Neural cell (in vitro differentiated cells): ENCODE measurements at regions not wholly inside any gene's neighbourhood (a gene's known extent, or its start where the extent isn't known, plus 50 kb on each side); places are given as distances from the start of the nearest gene placed in this dataset.

Source experiments
- H2AFZ ChIP-seq: fragments of 200-600, 300-800 bp; sonication (generic), shearing (Covaris generic); 2 replicates; pipeline ENCODE4 v1.6.0; 2014; ENCODE audit warnings: low read depth, mild to moderate bottlenecking, antibody characterized with exemption, low read length, moderate library complexity
- H3F3A ChIP-seq: fragments of 200-600 bp; shearing (Covaris generic); 2 replicates; pipeline ENCODE4 v1.6.1; 2016; ENCODE audit warnings: mild to moderate bottlenecking, moderate library complexity, mixed read lengths, antibody characterized with exemption, low read length; ENCODE audit not compliant: insufficient read depth, poor library complexity, severe bottlenecking
- H3K27ac ChIP-seq: fragments of 200-600, 300-800 bp; sonication (generic), shearing (Covaris generic); 2 replicates; pipeline ENCODE4 v1.5.1; 2014; ENCODE audit warnings: mild to moderate bottlenecking, low read length, moderate library complexity
- H3K27me3 ChIP-seq: fragments of 300-800, 200-600 bp; sonication (generic), shearing (Covaris generic); 2 replicates; pipeline ENCODE4 v1.6.0; 2014; ENCODE audit warnings: mild to moderate bottlenecking, low read depth, low read length, moderate library complexity; ENCODE audit not compliant: insufficient read depth
- H3K36me3 ChIP-seq: fragments of 300-800, 200-600 bp; sonication (generic), shearing (Covaris generic); 2 replicates; pipeline ENCODE4 v1.5.1; 2014; ENCODE audit warnings: mild to moderate bottlenecking, antibody characterized with exemption, low read length, moderate library complexity; ENCODE audit not compliant: insufficient read depth
- H3K4me2 ChIP-seq: fragments of 300-800, 200-600 bp; sonication (generic), shearing (Covaris generic); 2 replicates; pipeline ENCODE4 v1.6.0; 2014; ENCODE audit warnings: mild to moderate bottlenecking, low read length
- H3K4me3 ChIP-seq: fragments of 300-800, 200-600 bp; sonication (generic), shearing (Covaris generic); 2 replicates; pipeline ENCODE4 v1.5.1; 2014; ENCODE audit warnings: mild to moderate bottlenecking, low read length, moderate library complexity
- H3K79me2 ChIP-seq: fragments of 200-600 bp; shearing (Covaris generic); replicated peaks from 2 replicates; pipeline ENCODE4 v1.6.0; 2014; ENCODE audit warnings: mild to moderate bottlenecking, low read length, moderate library complexity; ENCODE audit not compliant: insufficient read depth
- H3K9ac ChIP-seq: fragments of 300-800, 200-600 bp; sonication (generic), shearing (Covaris generic); 2 replicates; pipeline ENCODE4 v1.6.1; 2016; ENCODE audit warnings: mild to moderate bottlenecking, low read length, mixed read lengths
- H3K9me2 ChIP-seq: fragments of 200-600 bp; shearing (Covaris generic); 2 replicates; pipeline ENCODE4 v1.6.1; 2016; ENCODE audit warnings: mild to moderate bottlenecking, low read length, mixed read lengths; ENCODE audit not compliant: insufficient read depth
- H3K9me3 ChIP-seq: fragments of 200-600, 300-800 bp; sonication (generic), shearing (Covaris generic); 2 replicates; pipeline ENCODE4 v1.6.1; 2016; ENCODE audit warnings: mild to moderate bottlenecking, mixed run types, low read length, moderate library complexity, mixed read lengths
- H4K20me1 ChIP-seq: fragments of 200-600 bp; shearing (Covaris generic); 2 replicates; pipeline ENCODE4 v1.6.1; 2016; ENCODE audit warnings: mild to moderate bottlenecking, mixed run types; ENCODE audit not compliant: insufficient read depth
- EP300 ChIP-seq: fragments of 450-650 bp; conservative IDR thresholded peaks from 2 replicates; pipeline ENCODE4 v1.6.1; 2014; ENCODE audit warnings: antibody characterized with exemption, mild to moderate bottlenecking, moderate library complexity; ENCODE audit not compliant: poor library complexity, severe bottlenecking
- EZH2 ChIP-seq: fragments of 200-600, 300-800 bp; shearing (Covaris generic), sonication (generic); IDR thresholded peaks from 2 replicates; pipeline ENCODE4 v1.6.1; 2014; ENCODE audit warnings: antibody characterized with exemption, low read length, borderline replicate concordance, mild to moderate bottlenecking; ENCODE audit not compliant: insufficient read depth, poor library complexity, severe bottlenecking
- MXI1 ChIP-seq: fragments of 450-650 bp; conservative IDR thresholded peaks from 2 replicates; pipeline ENCODE4 v1.6.1; 2014; ENCODE audit warnings: antibody characterized with exemption, mild to moderate bottlenecking; ENCODE audit not compliant: poor library complexity, severe bottlenecking
- POLR2AphosphoS5 ChIP-seq: IDR thresholded peaks from 2 replicates; pipeline ENCODE4 v1.6.1; 2012
- RAD21 ChIP-seq: fragments of 450-650 bp; conservative IDR thresholded peaks from 2 replicates; pipeline ENCODE4 v1.6.1; 2014; ENCODE audit warnings: antibody characterized with exemption, mild to moderate bottlenecking, moderate library complexity
- SMC3 ChIP-seq: fragments of 450-650 bp; conservative IDR thresholded peaks from 2 replicates; pipeline ENCODE4 v1.6.1; 2014; ENCODE audit warnings: antibody characterized with exemption, mild to moderate bottlenecking, moderate library complexity; ENCODE audit not compliant: poor library complexity
- TAF1 ChIP-seq: IDR thresholded peaks from 2 replicates; pipeline ENCODE4 v1.6.1; 2012; ENCODE audit warnings: low read depth
- TF ChIP-seq, protein P1 (sequence below): IDR thresholded peaks from 2 replicates; pipeline ENCODE4 v1.6.1; 2012; ENCODE audit warnings: borderline replicate concordance
- TF ChIP-seq, protein P2 (sequence below): fragments of 450-650 bp; IDR thresholded peaks from 2 replicates; pipeline ENCODE4 v1.5.1; 2014; ENCODE audit warnings: antibody characterized with exemption, mild to moderate bottlenecking, moderate library complexity; ENCODE audit not compliant: poor library complexity, severe bottlenecking

DNA sequence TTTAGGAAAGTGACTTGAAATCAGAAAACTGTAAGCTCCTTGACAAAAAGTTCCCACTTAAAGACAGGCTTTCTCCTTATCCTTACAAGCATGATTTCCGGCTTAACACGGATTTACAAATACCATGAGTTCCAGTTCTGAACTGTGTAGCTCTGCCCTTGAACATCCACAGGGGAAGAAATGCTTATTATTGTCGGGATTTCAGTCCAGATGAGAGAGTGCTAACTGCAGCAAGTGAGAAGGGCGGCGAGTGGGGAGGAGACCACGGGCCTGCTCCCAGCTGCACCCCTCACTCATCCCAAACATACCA lies 73.1 kb downstream of the LRRC30 start:
- TF ChIP-seq EZH2 (no peak), SMC3 (no peak), TAF1 (no peak), POLR2AphosphoS5 (no peak), EP300 (no peak), MXI1 (no peak), RAD21 (no peak)
- TF ChIP-seq, protein P1, sequence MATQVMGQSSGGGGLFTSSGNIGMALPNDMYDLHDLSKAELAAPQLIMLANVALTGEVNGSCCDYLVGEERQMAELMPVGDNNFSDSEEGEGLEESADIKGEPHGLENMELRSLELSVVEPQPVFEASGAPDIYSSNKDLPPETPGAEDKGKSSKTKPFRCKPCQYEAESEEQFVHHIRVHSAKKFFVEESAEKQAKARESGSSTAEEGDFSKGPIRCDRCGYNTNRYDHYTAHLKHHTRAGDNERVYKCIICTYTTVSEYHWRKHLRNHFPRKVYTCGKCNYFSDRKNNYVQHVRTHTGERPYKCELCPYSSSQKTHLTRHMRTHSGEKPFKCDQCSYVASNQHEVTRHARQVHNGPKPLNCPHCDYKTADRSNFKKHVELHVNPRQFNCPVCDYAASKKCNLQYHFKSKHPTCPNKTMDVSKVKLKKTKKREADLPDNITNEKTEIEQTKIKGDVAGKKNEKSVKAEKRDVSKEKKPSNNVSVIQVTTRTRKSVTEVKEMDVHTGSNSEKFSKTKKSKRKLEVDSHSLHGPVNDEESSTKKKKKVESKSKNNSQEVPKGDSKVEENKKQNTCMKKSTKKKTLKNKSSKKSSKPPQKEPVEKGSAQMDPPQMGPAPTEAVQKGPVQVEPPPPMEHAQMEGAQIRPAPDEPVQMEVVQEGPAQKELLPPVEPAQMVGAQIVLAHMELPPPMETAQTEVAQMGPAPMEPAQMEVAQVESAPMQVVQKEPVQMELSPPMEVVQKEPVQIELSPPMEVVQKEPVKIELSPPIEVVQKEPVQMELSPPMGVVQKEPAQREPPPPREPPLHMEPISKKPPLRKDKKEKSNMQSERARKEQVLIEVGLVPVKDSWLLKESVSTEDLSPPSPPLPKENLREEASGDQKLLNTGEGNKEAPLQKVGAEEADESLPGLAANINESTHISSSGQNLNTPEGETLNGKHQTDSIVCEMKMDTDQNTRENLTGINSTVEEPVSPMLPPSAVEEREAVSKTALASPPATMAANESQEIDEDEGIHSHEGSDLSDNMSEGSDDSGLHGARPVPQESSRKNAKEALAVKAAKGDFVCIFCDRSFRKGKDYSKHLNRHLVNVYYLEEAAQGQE, result no peak
- TF ChIP-seq, protein P2, sequence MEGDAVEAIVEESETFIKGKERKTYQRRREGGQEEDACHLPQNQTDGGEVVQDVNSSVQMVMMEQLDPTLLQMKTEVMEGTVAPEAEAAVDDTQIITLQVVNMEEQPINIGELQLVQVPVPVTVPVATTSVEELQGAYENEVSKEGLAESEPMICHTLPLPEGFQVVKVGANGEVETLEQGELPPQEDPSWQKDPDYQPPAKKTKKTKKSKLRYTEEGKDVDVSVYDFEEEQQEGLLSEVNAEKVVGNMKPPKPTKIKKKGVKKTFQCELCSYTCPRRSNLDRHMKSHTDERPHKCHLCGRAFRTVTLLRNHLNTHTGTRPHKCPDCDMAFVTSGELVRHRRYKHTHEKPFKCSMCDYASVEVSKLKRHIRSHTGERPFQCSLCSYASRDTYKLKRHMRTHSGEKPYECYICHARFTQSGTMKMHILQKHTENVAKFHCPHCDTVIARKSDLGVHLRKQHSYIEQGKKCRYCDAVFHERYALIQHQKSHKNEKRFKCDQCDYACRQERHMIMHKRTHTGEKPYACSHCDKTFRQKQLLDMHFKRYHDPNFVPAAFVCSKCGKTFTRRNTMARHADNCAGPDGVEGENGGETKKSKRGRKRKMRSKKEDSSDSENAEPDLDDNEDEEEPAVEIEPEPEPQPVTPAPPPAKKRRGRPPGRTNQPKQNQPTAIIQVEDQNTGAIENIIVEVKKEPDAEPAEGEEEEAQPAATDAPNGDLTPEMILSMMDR, result no peak
- no peaks in the 10 kb centered on the region for H4K20me1 ChIP-seq
- H3K27me3 ChIP-seq, result no peaks in the 10 kb centered on the region
- no peaks in the 10 kb centered on the region for H3K79me2 ChIP-seq
- no peak overlapping the region for H3K4me3 ChIP-seq
- no peaks in the 10 kb centered on the region for H3K9me3 ChIP-seq
- no peak overlapping the region for H2AFZ ChIP-seq
- no peaks in the 10 kb centered on the region for H3F3A ChIP-seq
- H3K4me2 ChIP-seq, result no peak overlapping the region
- no peaks in the 10 kb centered on the region for H3K36me3 ChIP-seq
- H3K9ac ChIP-seq, result no peak overlapping the region
- no peak overlapping the region for H3K27ac ChIP-seq
- no peaks in the 10 kb centered on the region for H3K9me2 ChIP-seq

DNA sequence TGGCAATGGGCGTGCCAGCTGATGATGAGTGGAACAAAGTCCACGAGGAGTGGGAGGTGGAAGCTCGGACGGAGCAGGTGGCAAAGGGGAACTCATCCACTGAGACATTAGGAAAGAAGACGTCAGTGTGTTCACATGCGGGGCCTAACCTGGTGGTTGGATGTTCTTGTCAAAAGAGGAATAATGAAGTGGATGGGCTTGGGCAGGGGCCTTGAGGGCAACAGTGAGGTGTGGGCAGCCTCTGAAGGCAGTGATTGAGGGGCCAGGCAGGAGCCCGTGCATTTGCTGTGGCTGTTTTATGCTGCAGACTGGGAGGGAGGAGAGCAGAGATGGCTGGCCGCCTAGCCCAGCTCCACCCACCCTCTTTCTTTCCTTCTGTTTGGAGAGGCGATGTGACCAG lies 74.5 kb downstream of the LRRC30 start:
- no peaks in the 10 kb centered on the region for H3K36me3 ChIP-seq
- no peak overlapping the region for H3K27ac ChIP-seq
- TF ChIP-seq TAF1, result no peak
- TF ChIP-seq, protein P2, result no peak
- TF ChIP-seq POLR2AphosphoS5, result no peak
- no peak for TF ChIP-seq EP300
- no peak for TF ChIP-seq MXI1
- TF ChIP-seq RAD21, result no peak
- TF ChIP-seq, protein P1, result no peak
- no peak for TF ChIP-seq EZH2
- TF ChIP-seq SMC3, result no peak
- H3F3A ChIP-seq, result no peaks in the 10 kb centered on the region
- H3K79me2 ChIP-seq, result no peaks in the 10 kb centered on the region
- no peak overlapping the region for H2AFZ ChIP-seq
- no peak overlapping the region for H3K9ac ChIP-seq
- no peaks in the 10 kb centered on the region for H3K27me3 ChIP-seq
- no peak overlapping the region for H3K4me3 ChIP-seq
- H4K20me1 ChIP-seq, result no peaks in the 10 kb centered on the region
- no peaks in the 10 kb centered on the region for H3K9me3 ChIP-seq
- no peak overlapping the region for H3K4me2 ChIP-seq
- no peaks in the 10 kb centered on the region for H3K9me2 ChIP-seq
